ENCODE measurements at regions not wholly inside any gene's neighbourhood (a gene's known extent, or its start where the extent isn't known, plus 50 kb on each side); places are given as distances from the start of the nearest gene placed in this dataset.
"Not testable (repeated sequence)": the region's sequence is repeated elsewhere in the genome, so short reads cannot be mapped to it uniquely, and the experiment has no call there.

- DNase-seq (ENCODE audit: low read depth in 2 of 2) = no peak
Observed at GRCh38 chr10:6926971-6927370, 346.9 kb upstream of the PRKCQ start.

- no peak for DNase-seq (ENCODE audit: low read depth in 2 of 2)
Observed at GRCh38 chr10:6925146-6925545, 345.1 kb upstream of the PRKCQ start.

- DNase-seq (ENCODE audit: low read depth in 2 of 2) = no peak
Observed at GRCh38 chr10:6924166-6924565, 344.1 kb upstream of the PRKCQ start.

GRCh38 chr10:6921026-6921425 is 340.9 kb upstream of the PRKCQ start:
- not testable (repeated sequence) for DNase-seq (ENCODE audit: low read depth in 2 of 2)

- peak; percentile 71 to 81 for DNase-seq (ENCODE audit: low read depth in 2 of 2)
Observed at GRCh38 chr10:6920072-6921019, 340.3 kb upstream of the PRKCQ start.

- DNase-seq (ENCODE audit: low read depth in 2 of 2) = no peak
Observed at GRCh38 chr10:6919077-6919476, 339.0 kb upstream of the PRKCQ start.

- DNase-seq (ENCODE audit: low read depth in 2 of 2) = peak; percentile 66 to 76
Observed at GRCh38 chr10:6918305-6918704, 338.2 kb upstream of the PRKCQ start.

GRCh38 chr10:6917125-6917524 is 337.0 kb upstream of the PRKCQ start:
- no peak for DNase-seq (ENCODE audit: low read depth in 2 of 2)

- DNase-seq (ENCODE audit: low read depth in 2 of 2) = no peak
Observed at GRCh38 chr10:6916601-6917000, 336.5 kb upstream of the PRKCQ start.

GRCh38 chr10:6915307-6915706 is 335.2 kb upstream of the PRKCQ start:
- no peak for DNase-seq (ENCODE audit: low read depth in 2 of 2)

GRCh38 chr10:6912929-6913328 is 332.9 kb upstream of the PRKCQ start:
- DNase-seq (ENCODE audit: low read depth in 2 of 2) = no peak

GRCh38 chr10:6912424-6912823 is 332.3 kb upstream of the PRKCQ start:
- no peak for DNase-seq (ENCODE audit: low read depth in 2 of 2)

GRCh38 chr10:6912021-6912420 is 331.9 kb upstream of the PRKCQ start:
- no peak for DNase-seq (ENCODE audit: low read depth in 2 of 2)

- DNase-seq (ENCODE audit: low read depth in 2 of 2) = no peak
Observed at GRCh38 chr10:6909905-6910560, 330.0 kb upstream of the PRKCQ start.

GRCh38 chr10:6907877-6908530 is 327.9 kb upstream of the PRKCQ start:
- DNase-seq (ENCODE audit: low read depth in 2 of 2) = no peak

- DNase-seq (ENCODE audit: low read depth in 2 of 2) = no peak
Observed at GRCh38 chr10:6894405-6894804, 314.3 kb upstream of the PRKCQ start.

GRCh38 chr10:6892864-6893263 is 312.8 kb upstream of the PRKCQ start:
- DNase-seq (ENCODE audit: low read depth in 2 of 2) = no peak

- no peak for DNase-seq (ENCODE audit: low read depth in 2 of 2)
Observed at GRCh38 chr10:6891924-6892323, 311.8 kb upstream of the PRKCQ start.

- no peak for DNase-seq (ENCODE audit: low read depth in 2 of 2)
Observed at GRCh38 chr10:6889718-6890117, 309.6 kb upstream of the PRKCQ start.

GRCh38 chr10:6888434-6888833 is 308.4 kb upstream of the PRKCQ start:
- no peak for DNase-seq (ENCODE audit: low read depth in 2 of 2)

- DNase-seq (ENCODE audit: low read depth in 2 of 2) = no peak
Observed at GRCh38 chr10:6885284-6885683, 305.2 kb upstream of the PRKCQ start.

- no peak for DNase-seq (ENCODE audit: low read depth in 2 of 2)
Observed at GRCh38 chr10:6881987-6882386, 301.9 kb upstream of the PRKCQ start.
